ENCODE measurements at regions not wholly inside any gene's neighbourhood (a gene's known extent, or its start where the extent isn't known, plus 50 kb on each side); places are given as distances from the start of the nearest gene placed in this dataset.
"Not testable (repeated sequence)": the region's sequence is repeated elsewhere in the genome, so short reads cannot be mapped to it uniquely, and the experiment has no call there.

GRCh38 chr4:10803713-10804343 lies 119.3 kb upstream of the CLNK start:
- in situ Hi-C loops (cut with MboI; ENCODE audit: low sequenced_read_pairs, unreplicated experiment): no loop called here
- TF ChIP-seq, protein P1, sequence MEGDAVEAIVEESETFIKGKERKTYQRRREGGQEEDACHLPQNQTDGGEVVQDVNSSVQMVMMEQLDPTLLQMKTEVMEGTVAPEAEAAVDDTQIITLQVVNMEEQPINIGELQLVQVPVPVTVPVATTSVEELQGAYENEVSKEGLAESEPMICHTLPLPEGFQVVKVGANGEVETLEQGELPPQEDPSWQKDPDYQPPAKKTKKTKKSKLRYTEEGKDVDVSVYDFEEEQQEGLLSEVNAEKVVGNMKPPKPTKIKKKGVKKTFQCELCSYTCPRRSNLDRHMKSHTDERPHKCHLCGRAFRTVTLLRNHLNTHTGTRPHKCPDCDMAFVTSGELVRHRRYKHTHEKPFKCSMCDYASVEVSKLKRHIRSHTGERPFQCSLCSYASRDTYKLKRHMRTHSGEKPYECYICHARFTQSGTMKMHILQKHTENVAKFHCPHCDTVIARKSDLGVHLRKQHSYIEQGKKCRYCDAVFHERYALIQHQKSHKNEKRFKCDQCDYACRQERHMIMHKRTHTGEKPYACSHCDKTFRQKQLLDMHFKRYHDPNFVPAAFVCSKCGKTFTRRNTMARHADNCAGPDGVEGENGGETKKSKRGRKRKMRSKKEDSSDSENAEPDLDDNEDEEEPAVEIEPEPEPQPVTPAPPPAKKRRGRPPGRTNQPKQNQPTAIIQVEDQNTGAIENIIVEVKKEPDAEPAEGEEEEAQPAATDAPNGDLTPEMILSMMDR (IDR thresholded peaks at IDR 0.05; ENCODE audit: borderline replicate concordance, control extremely low read depth, extremely low read depth, insufficient read depth, missing control alignments): no peak
- no peak for DNase-seq (ENCODE audit: low spot score)

DNA sequence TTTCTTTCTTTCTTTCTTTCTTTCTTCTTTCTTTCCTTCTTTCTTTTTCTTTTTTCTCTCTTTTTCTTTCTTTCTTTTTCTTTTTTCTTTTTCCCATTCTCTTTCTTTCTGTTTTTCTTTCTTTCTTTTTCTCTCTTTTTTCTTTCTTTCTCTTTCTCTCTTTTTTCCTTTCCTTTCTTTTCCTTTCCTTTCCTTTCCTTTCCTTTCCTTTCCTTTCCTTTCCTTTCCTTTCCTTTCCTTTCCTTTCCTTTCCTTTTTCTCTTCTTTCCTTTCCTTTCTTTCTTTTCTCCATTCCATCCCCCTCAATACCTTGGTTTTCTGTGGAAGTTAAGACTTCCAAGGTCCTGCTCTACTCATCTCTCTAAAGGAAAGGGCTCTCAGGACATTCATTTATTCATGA lies 102.8 kb upstream of the CLNK start:
- in situ Hi-C loops (cut with MboI; ENCODE audit: low sequenced_read_pairs, unreplicated experiment): no loop called here
- TF ChIP-seq, protein P1 (IDR thresholded peaks at IDR 0.05; ENCODE audit: borderline replicate concordance, control extremely low read depth, extremely low read depth, insufficient read depth, missing control alignments): no peak
- DNase-seq (ENCODE audit: low spot score): no peak

GRCh38 chr4:10784621-10785020 lies 100.1 kb upstream of the CLNK start:
- in situ Hi-C loops (cut with MboI; ENCODE audit: low sequenced_read_pairs, unreplicated experiment): no loop called here
- no peak for DNase-seq (ENCODE audit: low spot score)
- TF ChIP-seq, protein P1 (IDR thresholded peaks at IDR 0.05; ENCODE audit: borderline replicate concordance, control extremely low read depth, extremely low read depth, insufficient read depth, missing control alignments): no peak

DNA sequence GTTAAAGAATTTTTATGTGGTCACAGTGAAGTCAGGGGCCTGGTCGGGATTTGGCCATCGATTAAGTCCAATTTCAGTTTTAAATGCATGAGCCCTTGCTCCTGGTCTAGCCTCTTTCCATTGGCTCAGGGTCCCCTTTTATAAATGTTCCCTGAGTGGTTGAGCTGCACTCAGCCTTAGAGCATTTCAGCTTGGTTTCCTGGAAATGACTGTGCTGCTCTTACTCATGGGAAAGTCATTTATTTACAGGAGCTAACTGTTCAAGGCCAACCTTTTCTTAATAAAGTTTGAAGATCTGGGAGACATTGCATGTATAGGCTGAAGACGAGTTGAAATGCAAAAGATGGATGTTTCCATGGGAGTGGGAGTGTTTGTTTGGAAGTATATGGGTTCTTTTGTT lies 98.8 kb upstream of the CLNK start:
- TF ChIP-seq, protein P1 (IDR thresholded peaks at IDR 0.05; ENCODE audit: borderline replicate concordance, control extremely low read depth, extremely low read depth, insufficient read depth, missing control alignments): no peak
- no peak for DNase-seq (ENCODE audit: low spot score)
- in situ Hi-C loops (cut with MboI; ENCODE audit: low sequenced_read_pairs, unreplicated experiment): no loop called here

DNA sequence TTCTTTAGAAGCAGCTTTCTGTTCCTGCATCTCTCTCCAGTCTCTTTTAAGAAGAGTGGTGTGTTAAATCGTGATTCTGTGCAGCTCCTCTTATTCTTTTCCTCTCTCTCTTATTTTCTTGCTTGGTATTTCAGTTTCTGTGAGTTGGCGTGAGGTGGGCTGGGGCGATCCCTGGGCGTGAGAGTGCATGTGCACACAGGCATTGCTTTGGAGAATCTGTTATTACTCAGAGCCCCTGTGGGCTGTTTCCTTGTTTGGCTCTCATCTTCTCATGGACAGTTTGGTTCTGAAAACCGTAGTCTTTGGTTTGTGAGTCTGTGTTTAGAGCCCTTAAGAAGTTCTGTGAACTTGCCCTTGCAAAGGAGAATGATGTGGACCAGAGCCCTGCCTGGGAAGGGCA lies 97.2 kb upstream of the CLNK start:
- TF ChIP-seq, protein P1 (IDR thresholded peaks at IDR 0.05; ENCODE audit: borderline replicate concordance, control extremely low read depth, extremely low read depth, insufficient read depth, missing control alignments): no peak
- in situ Hi-C loops (cut with MboI; ENCODE audit: low sequenced_read_pairs, unreplicated experiment): no loop called here
- peak; percentile 45 for DNase-seq (ENCODE audit: low spot score)

- DNase-seq (ENCODE audit: low spot score); in situ Hi-C loops (cut with MboI; ENCODE audit: low sequenced_read_pairs, unreplicated experiment): not testable (repeated sequence)
Observed at GRCh38 chr4:10780803-10781202, 96.2 kb upstream of the CLNK start.

DNA sequence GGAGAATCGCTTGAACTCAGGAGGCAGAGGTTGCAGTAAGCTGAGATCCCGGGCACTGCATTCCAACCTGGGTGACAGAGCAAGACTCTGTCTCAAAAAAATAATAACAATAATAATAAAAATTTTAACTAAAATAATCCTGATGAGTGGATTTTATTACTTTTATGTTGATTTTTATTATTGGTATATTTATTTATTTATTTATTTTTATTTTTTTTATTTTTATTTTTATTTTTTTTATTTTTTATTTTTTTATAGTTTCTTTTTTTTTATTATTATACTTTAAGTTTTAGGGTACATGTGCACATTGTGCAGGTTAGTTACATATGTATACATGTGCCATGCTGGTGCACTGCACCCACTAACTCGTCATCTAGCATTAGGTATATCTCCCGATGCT lies 90.6 kb upstream of the CLNK start:
- in situ Hi-C loops (cut with MboI; ENCODE audit: low sequenced_read_pairs, unreplicated experiment); DNase-seq (ENCODE audit: low spot score): not testable (repeated sequence)

DNA sequence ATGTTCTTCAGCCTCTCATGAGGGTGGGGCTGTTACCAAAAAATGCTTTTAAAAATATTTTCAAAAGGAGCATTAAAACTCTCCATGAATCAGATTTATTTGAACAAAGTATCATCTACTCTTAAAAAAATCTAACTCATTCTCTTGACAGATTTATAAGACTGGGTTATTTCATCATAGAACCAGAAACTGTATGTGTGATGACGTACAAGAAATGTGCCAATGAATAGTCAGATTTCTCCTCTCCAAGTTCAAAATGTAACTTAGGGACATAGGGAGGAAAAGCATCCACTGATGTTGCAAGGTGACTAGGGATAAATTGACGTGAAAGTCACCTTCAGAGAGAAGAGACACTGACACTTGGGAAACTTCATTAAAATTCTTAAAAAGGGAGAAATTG lies 89.1 kb upstream of the CLNK start:
- TF ChIP-seq, protein P1 (IDR thresholded peaks at IDR 0.05; ENCODE audit: borderline replicate concordance, control extremely low read depth, extremely low read depth, insufficient read depth, missing control alignments): no peak
- DNase-seq (ENCODE audit: low spot score): no peak
- in situ Hi-C loops (cut with MboI; ENCODE audit: low sequenced_read_pairs, unreplicated experiment): no loop called here
